ENCODE measurements at regions not wholly inside any gene's neighbourhood (a gene's known extent, or its start where the extent isn't known, plus 50 kb on each side); places are given as distances from the start of the nearest gene placed in this dataset.

DNA sequence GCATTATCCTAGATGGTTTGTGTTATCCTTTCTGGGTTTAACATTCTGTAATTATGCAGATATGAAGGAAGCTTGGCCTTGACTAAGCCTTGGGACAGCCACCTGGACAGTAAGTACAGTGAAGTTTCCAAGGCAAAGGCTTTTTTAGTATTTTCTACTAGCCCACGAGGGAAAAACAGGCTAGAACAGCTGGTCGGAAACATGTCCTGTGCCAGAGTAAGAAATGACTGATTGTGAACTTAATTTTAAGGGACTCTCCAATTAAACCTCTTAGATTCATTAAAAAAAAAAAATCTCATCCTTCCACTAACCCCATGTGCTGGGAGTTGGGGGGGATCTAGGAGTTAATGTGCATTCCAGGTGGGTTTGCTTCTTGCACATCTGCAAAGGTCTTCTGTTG lies 720.8 kb downstream of the SLC4A3 start:
- TF ChIP-seq, protein P1, sequence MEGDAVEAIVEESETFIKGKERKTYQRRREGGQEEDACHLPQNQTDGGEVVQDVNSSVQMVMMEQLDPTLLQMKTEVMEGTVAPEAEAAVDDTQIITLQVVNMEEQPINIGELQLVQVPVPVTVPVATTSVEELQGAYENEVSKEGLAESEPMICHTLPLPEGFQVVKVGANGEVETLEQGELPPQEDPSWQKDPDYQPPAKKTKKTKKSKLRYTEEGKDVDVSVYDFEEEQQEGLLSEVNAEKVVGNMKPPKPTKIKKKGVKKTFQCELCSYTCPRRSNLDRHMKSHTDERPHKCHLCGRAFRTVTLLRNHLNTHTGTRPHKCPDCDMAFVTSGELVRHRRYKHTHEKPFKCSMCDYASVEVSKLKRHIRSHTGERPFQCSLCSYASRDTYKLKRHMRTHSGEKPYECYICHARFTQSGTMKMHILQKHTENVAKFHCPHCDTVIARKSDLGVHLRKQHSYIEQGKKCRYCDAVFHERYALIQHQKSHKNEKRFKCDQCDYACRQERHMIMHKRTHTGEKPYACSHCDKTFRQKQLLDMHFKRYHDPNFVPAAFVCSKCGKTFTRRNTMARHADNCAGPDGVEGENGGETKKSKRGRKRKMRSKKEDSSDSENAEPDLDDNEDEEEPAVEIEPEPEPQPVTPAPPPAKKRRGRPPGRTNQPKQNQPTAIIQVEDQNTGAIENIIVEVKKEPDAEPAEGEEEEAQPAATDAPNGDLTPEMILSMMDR (IDR thresholded peaks at IDR 0.05), result no peak
- TF ChIP-seq POLR2A (IDR thresholded peaks at IDR 0.05) (no peak), POLR2AphosphoS5 (IDR thresholded peaks at IDR 0.05) (no peak), EP300 (IDR thresholded peaks at IDR 0.05; ENCODE audit: low read depth) (no peak)

Measured in transverse colon (tissue), 4 donors.